GM19452 (cell line): ENCODE measurements at regions not wholly inside any gene's neighbourhood (a gene's known extent, or its start where the extent isn't known, plus 50 kb on each side); places are given as distances from the start of the nearest gene placed in this dataset.

Experiments
- ATAC-seq: cut with Tn5 transposase; IDR thresholded peaks from one replicate; pipeline ENCODE4 v1.9.1; 2021; ENCODE audit not compliant: unreplicated experiment

DNA sequence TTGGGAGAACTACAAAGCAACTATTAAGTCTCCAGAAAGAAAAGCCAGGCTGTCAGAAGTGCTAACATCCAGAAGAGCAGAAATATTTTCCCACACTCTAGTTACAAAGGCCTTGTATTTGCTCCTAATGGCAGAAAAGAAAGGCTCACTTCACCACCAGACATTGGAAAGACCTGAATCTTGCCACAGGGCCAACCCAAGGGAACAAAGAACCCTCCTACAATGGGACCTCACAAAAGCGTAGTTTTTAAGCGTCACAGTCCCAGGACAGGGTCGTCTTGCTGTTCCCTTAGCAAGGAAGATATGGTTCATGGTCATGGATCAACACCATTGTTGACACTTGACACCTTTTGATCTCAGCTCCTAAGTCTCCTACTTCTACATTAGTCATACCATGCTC is 119.1 kb downstream of the RPS29 start:
- no peak for ATAC-seq

- ATAC-seq, result no peak
These were observed 121.3 kb downstream of the RPS29 start for GRCh38 chr14:49464885-49465284.

- no peak for ATAC-seq
These were observed 123.0 kb downstream of the RPS29 start for GRCh38 chr14:49463146-49463545.

- peak; percentile 82 for ATAC-seq
These were observed 124.4 kb downstream of the RPS29 start for GRCh38 chr14:49461529-49462401.

DNA sequence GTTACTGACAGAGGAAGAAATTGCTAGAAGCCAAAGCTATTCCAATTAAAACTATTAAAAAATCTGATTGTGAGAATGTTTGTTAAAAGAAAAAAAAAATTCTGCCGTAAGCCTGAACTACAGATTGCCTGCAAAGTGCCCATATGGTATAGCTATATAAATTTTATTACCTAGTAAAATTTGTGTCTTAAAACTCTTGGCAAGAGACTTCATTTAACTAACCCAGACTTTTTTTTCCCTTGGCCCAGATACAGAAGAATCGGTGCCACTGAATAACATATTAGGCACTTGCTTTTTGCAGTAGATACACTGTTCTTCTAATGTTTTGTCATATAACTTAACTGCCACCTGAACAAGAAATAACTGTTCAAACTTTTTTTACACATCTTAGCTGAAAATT is 125.5 kb downstream of the RPS29 start:
- no peak for ATAC-seq

DNA sequence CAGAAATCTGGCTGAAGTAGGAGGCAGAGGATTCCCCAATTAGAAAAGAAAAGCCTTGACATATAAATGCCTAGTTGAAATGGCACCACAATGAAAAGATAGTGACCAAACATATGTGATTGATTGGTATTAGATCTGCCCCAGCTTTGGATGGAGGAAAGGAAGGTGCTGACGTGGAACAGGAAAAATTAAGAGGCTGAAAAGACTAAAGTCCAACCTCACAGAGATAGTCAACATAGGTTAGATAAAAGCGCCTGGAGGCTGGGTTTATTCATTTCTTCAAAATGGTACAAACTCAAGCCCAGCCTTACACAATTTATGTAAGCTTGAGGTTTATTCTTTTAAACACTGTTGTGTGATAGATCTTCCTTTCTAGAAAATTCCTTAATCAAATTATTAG is 129.6 kb downstream of the RPS29 start:
- ATAC-seq, result no peak

- ATAC-seq, result no peak
These were observed 134.2 kb downstream of the RPS29 start for GRCh38 chr14:49451938-49452337.

DNA sequence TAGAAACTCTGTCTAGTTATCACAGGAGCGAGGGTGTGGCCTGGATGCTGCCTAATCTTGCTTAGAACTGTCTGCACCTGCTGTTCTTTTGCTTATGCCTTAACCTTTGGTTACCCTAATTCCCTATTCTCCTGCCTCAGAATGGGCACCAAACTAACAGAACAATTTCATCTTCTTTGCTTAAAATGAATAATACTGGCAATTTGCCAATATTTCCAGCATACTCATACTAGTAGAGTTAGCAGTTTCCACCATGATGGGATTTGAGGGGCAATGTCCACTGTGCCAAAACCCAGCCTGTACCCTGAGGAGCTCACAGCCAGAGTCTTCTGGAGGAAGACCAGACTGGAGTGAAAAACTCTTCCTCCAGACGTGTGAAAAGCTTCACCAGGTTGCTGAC is 136.4 kb downstream of the RPS29 start:
- no peak for ATAC-seq

GRCh38 chr14:49447540-49448107 is 138.6 kb downstream of the RPS29 start:
- no peak for ATAC-seq

DNA sequence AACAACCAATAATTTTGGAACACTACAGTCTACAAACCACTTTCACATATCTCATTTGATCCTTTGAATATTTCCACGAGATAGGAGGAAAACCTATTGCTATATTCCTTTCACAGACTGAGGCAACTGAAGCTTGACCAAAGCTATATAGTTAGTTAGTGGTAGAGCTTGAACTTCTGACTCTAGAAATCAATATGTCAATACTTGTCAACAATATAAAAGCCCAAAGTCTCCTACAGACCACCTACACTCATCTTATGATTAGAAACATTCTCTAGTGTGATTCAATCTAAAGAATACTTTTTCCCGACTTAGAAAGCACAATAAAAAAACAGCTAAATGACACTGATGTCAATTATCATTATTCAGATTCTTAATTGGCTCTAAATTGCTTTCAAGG is 139.4 kb downstream of the RPS29 start:
- no peak for ATAC-seq

DNA sequence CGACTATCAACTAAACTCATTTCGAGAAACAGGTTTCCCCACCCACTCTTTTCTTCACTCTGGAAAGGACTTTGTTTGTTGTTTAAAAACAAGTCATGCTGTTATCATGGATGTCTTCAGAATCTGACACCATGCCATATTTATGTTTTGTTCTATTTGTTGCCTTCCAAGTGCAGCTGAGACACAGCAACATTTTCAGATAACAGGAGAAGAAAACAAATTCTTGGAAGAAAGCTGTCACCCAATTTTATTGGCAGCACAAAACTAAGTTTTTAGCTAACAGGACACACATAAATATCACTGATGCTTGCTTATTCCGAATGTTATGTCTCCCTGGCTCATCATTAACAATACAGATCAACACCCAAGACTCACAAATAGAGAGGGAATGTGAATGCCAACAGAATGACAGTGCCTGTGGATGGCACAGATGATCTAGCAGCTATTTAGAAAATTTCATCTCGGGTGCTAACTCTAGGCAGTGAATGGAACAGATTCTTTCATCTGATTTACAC is 147.9 kb downstream of the RPS29 start:
- ATAC-seq, result no peak

DNA sequence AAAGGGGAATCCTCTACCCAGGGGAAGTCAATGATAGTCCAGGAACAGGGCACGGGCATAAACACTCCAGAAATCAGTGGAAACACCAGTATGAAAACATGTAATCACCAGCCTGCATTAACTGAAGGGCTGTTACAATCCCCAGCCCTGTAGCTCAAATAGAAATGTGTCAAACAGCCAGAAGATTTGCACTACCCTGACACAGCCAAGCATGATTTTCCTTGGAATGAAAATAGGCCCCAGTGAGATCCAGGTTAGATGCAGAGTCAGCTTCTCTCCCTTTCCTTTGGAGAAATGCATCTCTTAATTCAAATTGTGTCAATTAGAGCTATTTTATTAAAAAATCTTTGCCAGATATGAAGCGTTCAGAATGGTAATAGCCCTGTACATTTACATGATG is 158.1 kb downstream of the RPS29 start:
- ATAC-seq, result no peak

- no peak for ATAC-seq
These were observed 159.1 kb downstream of the RPS29 start for GRCh38 chr14:49427117-49427516.

DNA sequence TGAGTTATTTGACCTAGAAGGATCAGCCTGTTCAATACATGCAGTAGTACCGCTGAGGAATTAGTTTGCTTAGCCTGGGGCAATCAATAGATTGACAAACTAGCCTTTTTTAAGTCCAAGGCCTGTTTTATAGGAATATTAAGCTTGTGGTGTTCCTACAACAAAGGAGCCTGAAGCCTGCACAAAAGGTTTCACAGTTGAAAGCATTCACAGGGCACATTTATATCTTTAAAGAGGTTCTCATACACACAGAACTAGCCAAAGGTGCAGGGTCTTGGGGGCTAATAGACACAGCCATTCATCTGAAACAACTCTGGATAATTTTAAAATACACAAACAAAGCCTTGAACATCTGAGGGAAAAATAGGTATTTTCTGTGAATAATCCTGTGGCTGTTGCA is 160.3 kb downstream of the RPS29 start:
- ATAC-seq, result no peak

DNA sequence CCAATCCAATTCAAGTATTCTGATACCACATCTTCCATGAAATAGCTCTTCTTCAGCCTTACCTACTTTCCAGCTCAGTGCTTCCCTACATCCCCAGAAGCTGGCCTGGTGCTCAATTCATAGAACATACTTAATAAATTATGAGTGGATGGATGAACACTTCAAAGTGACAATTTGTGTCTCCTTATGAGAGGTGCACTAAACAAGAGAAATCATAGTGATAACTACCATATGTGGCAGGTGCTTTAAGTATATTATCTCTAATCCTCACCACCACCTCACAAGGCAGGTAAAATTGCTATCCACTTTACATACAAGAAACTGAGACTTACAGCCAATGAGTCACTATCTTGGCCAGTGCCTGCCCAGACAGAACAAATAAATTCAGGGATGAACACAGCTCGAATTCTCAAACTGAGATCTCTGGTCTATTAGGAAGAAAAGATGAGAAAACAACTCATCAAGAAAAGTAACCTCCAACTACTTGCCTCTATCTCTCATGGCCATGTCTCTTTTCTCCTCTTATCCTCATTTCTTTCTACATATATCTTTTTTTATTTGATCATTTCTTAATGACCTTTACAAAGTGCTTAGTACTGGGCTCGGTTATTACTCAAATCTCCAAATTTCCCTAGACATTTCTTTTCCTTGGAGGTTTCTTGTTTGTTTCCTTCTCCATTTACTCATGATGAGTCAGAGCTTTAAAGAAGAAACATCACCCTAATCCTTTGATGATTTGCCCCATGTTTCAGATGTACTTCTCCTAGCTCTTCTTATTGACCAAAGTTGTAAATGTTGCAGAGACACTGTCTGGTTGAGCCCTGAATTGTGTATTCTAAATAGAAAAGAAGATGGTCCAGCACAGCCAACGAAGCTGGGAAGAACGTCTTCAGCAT is 161.5 kb downstream of the RPS29 start:
- ATAC-seq, result no peak

DNA sequence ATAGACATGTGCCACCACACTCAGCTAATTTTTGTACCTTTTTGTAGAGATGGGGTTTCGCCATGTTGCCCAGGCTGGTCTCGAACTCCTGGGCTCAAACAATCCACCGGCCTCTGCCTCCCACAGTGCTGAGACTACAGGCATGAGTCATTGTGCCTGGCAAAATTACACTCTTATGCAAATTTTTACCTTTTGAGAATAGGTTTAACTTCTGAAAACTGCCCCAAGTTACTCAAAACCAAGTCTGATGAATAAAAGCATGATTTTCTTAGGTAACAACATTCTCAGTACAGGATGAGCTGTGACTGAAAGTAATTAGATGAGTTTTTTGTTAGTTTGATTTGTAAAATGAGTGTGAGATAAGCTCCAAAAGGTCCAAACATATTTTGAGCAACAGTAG is 166.0 kb downstream of the RPS29 start:
- ATAC-seq, result no peak

GRCh38 chr14:49418789-49419188 is 167.4 kb downstream of the RPS29 start:
- ATAC-seq, result no peak

GRCh38 chr14:49417790-49418189 is 168.4 kb downstream of the RPS29 start:
- ATAC-seq, result no peak

DNA sequence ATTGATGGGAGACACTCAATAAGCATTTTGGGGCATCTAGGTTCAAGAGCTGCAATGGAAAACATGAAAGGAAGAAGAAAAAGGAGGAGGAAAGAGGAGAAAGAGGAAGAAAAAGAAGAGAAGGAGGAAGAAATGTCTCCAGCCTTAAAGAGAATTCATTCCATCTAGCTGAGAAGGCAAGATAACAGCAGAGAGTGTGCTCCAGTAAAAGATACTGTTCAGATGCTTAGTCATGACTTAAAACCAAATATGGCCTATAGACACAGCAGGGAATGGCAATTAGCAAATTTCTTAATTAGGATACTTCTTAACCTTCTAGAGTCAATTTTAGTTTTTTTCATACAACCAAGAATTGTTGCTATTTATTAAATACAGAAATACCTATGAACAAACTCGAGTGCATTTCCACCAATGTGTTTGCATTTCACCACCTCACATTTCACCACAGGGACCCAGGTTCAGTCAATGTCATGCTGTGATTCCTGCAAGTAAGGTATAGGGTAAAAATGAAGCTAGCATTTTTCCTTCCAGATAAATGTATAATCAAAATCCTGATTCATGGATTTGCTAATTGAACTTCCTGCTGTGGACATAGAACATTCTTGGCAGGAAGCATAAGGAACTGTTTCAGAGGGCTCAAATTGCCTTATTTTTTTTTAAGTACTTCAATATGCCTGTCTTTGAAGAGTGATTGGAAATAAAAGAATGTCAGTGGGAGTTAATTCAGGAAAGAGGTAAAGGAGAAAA is 177.8 kb downstream of the RPS29 start:
- ATAC-seq, result no peak

GRCh38 chr14:49405291-49405690 is 180.9 kb downstream of the RPS29 start:
- no peak for ATAC-seq

DNA sequence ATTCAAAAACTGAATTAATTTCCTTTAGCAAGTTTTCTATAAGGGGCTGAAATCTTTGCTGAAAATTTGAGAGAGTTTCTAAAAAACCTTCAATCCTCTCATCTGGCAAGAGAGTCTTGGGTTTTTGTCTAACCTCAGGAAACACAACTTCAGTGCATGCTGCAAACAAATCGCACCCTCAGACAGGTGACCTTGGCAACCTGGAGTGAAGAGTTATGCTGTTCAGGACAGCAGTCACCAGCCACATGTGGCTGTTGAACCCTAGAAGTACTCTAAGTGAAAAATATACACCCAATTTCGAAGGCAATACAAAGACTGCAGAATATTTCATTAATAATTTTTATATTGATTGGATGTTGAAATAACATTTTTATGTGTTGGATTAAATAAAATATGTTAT is 184.8 kb downstream of the RPS29 start:
- no peak for ATAC-seq
